ENCODE measurements at regions not wholly inside any gene's neighbourhood (a gene's known extent, or its start where the extent isn't known, plus 50 kb on each side); places are given as distances from the start of the nearest gene placed in this dataset.
A peak's percentile ranks its signal among the peaks of the same experiment; 100 is the strongest.

GRCh38 chr21:26707246-26707645, 134.2 kb upstream of the CYYR1 start:
- H3K4me3 ChIP-seq (ENCODE audit: low read depth, low read length), result no peak overlapping the region
- TF ChIP-seq, protein P1, sequence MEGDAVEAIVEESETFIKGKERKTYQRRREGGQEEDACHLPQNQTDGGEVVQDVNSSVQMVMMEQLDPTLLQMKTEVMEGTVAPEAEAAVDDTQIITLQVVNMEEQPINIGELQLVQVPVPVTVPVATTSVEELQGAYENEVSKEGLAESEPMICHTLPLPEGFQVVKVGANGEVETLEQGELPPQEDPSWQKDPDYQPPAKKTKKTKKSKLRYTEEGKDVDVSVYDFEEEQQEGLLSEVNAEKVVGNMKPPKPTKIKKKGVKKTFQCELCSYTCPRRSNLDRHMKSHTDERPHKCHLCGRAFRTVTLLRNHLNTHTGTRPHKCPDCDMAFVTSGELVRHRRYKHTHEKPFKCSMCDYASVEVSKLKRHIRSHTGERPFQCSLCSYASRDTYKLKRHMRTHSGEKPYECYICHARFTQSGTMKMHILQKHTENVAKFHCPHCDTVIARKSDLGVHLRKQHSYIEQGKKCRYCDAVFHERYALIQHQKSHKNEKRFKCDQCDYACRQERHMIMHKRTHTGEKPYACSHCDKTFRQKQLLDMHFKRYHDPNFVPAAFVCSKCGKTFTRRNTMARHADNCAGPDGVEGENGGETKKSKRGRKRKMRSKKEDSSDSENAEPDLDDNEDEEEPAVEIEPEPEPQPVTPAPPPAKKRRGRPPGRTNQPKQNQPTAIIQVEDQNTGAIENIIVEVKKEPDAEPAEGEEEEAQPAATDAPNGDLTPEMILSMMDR (conservative IDR thresholded peaks at IDR 0.05; ENCODE audit: low read depth, low read length), result no peak

GRCh38 chr21:26698416-26698815, 125.3 kb upstream of the CYYR1 start:
- TF ChIP-seq, protein P1 (conservative IDR thresholded peaks at IDR 0.05; ENCODE audit: low read depth, low read length), result no peak
- H3K4me3 ChIP-seq (ENCODE audit: low read depth, low read length), result no peak overlapping the region
- DNase-seq (ENCODE audit: low read depth), result no peak

More at GRCh38 chr21:26707246-26707645, 134.2 kb upstream of the CYYR1 start:
- DNase-seq (ENCODE audit: low read depth), result no peak

GRCh38 chr21:26691416-26691815, 118.3 kb upstream of the CYYR1 start:
- H3K4me3 ChIP-seq (ENCODE audit: low read depth, low read length), result no peak overlapping the region
- no peak for DNase-seq (ENCODE audit: low read depth)
- TF ChIP-seq, protein P1 (conservative IDR thresholded peaks at IDR 0.05; ENCODE audit: low read depth, low read length), result no peak

DNA sequence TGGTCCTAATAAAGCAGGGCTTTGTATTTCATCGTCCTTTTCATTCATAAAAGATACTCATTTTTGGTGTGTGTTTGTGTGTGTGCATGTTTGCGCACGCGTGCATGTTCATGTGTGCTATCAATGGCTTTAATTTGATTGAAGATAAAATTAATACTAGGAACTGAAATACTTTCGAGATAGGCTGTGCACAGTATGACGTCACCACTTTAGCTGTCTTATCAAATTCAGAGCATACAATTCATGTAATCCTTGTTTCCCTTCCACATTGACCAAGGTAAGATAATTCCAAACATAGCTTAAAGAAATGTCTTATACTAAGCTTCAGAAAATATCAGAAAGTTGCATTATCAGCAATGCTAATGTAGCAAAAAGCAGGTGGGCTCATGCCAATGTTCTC, 113.6 kb upstream of the CYYR1 start:
- TF ChIP-seq, protein P1 (conservative IDR thresholded peaks at IDR 0.05; ENCODE audit: low read depth, low read length), result no peak
- no peak for DNase-seq (ENCODE audit: low read depth)

GRCh38 chr21:26686278-26686677, 113.2 kb upstream of the CYYR1 start:
- TF ChIP-seq, protein P1 (conservative IDR thresholded peaks at IDR 0.05; ENCODE audit: low read depth, low read length), result no peak
- H3K4me3 ChIP-seq (ENCODE audit: low read depth, low read length), result no peak overlapping the region
- peak; percentile 4 for DNase-seq (ENCODE audit: low read depth)

More for the DNA sequence above, 113.6 kb upstream of the CYYR1 start:
- H3K4me3 ChIP-seq (ENCODE audit: low read depth, low read length), result no peak overlapping the region

- no peak for DNase-seq (ENCODE audit: low read depth)
- H3K4me3 ChIP-seq (ENCODE audit: low read depth, low read length), result no peak overlapping the region
- TF ChIP-seq, protein P1 (conservative IDR thresholded peaks at IDR 0.05; ENCODE audit: low read depth, low read length), result no peak
Measured at GRCh38 chr21:26684889-26685288, 111.8 kb upstream of the CYYR1 start.

GRCh38 chr21:26683996-26684395, 110.9 kb upstream of the CYYR1 start:
- H3K4me3 ChIP-seq (ENCODE audit: low read depth, low read length), result no peak overlapping the region
- no peak for DNase-seq (ENCODE audit: low read depth)
- TF ChIP-seq, protein P1 (conservative IDR thresholded peaks at IDR 0.05; ENCODE audit: low read depth, low read length), result no peak

Data from epithelial cell of proximal tubule (primary cell).